T1000 (cell line): ENCODE measurements at regions not wholly inside any gene's neighbourhood (a gene's known extent, or its start where the extent isn't known, plus 50 kb on each side); places are given as distances from the start of the nearest gene placed in this dataset.
"Not testable (repeated sequence)": the region's sequence is repeated elsewhere in the genome, so short reads cannot be mapped to it uniquely, and the experiment has no call there.

Source experiments
- DNase-seq: peaks from one replicate; lab custom pipeline; 2025; ENCODE audit warnings: mixed read lengths; lab: John Stamatoyannopoulos, UW

- no peak for DNase-seq
Observed at GRCh38 chr4:175280153-175280552, 362.0 kb downstream of the ADAM29 start.

GRCh38 chr4:175281894-175282293 is 363.7 kb downstream of the ADAM29 start:
- DNase-seq = no peak

GRCh38 chr4:175282407-175282806 is 364.2 kb downstream of the ADAM29 start:
- DNase-seq = no peak

GRCh38 chr4:175290401-175290800 is 372.2 kb downstream of the ADAM29 start:
- DNase-seq = no peak

- no peak for DNase-seq
Observed at GRCh38 chr4:175297965-175298565, 379.9 kb downstream of the ADAM29 start.

GRCh38 chr4:175306436-175306835 is 388.3 kb downstream of the ADAM29 start:
- no peak for DNase-seq

GRCh38 chr4:175307326-175307725 is 389.2 kb downstream of the ADAM29 start:
- DNase-seq = no peak

GRCh38 chr4:175308236-175308635 is 390.1 kb downstream of the ADAM29 start:
- DNase-seq = no peak

GRCh38 chr4:175309041-175309440 is 390.9 kb downstream of the ADAM29 start:
- DNase-seq = no peak

- no peak for DNase-seq
Observed at GRCh38 chr4:175325230-175325629, 407.1 kb downstream of the ADAM29 start.

GRCh38 chr4:175326796-175327195 is 408.6 kb downstream of the ADAM29 start:
- DNase-seq = no peak

GRCh38 chr4:175330236-175330635 is 412.1 kb downstream of the ADAM29 start:
- no peak for DNase-seq

GRCh38 chr4:175330652-175331051 is 412.5 kb downstream of the ADAM29 start:
- no peak for DNase-seq

- DNase-seq = no peak
Observed at GRCh38 chr4:175335331-175335730, 417.2 kb downstream of the ADAM29 start.

GRCh38 chr4:175336570-175336969 is 418.4 kb downstream of the ADAM29 start:
- not testable (repeated sequence) for DNase-seq

GRCh38 chr4:175339100-175339707 is 421.0 kb downstream of the ADAM29 start:
- no peak for DNase-seq

GRCh38 chr4:175341203-175341755 is 423.1 kb downstream of the ADAM29 start:
- no peak for DNase-seq

GRCh38 chr4:175346376-175346775 is 428.2 kb downstream of the ADAM29 start:
- no peak for DNase-seq

- no peak for DNase-seq
Observed at GRCh38 chr4:175350246-175350645, 432.1 kb downstream of the ADAM29 start.

- DNase-seq = no peak
Observed at GRCh38 chr4:175351473-175351872, 433.3 kb downstream of the ADAM29 start.

GRCh38 chr4:175369087-175369486 is 443.0 kb downstream of the GPM6A start:
- DNase-seq = no peak

- DNase-seq = no peak
Observed at GRCh38 chr4:175371091-175371490, 441.0 kb downstream of the GPM6A start.

GRCh38 chr4:175373031-175373430 is 439.0 kb downstream of the GPM6A start:
- DNase-seq = no peak

- DNase-seq = no peak
Observed at GRCh38 chr4:175374459-175374858, 437.6 kb downstream of the GPM6A start.
